Neural cell (in vitro differentiated cells): ENCODE measurements at regions not wholly inside any gene's neighbourhood (a gene's known extent, or its start where the extent isn't known, plus 50 kb on each side); places are given as distances from the start of the nearest gene placed in this dataset.

Source experiments
- CTCF ChIP-seq: fragments of 450-650 bp; IDR thresholded peaks from 2 replicates; pipeline ENCODE4 v1.5.1; 2014; ENCODE audit warnings: antibody characterized with exemption, mild to moderate bottlenecking, moderate library complexity; ENCODE audit not compliant: poor library complexity, severe bottlenecking
- EP300 ChIP-seq: fragments of 450-650 bp; conservative IDR thresholded peaks from 2 replicates; pipeline ENCODE4 v1.6.1; 2014; ENCODE audit warnings: antibody characterized with exemption, mild to moderate bottlenecking, moderate library complexity; ENCODE audit not compliant: poor library complexity, severe bottlenecking
- MXI1 ChIP-seq: fragments of 450-650 bp; conservative IDR thresholded peaks from 2 replicates; pipeline ENCODE4 v1.6.1; 2014; ENCODE audit warnings: antibody characterized with exemption, mild to moderate bottlenecking; ENCODE audit not compliant: poor library complexity, severe bottlenecking
- RAD21 ChIP-seq: fragments of 450-650 bp; conservative IDR thresholded peaks from 2 replicates; pipeline ENCODE4 v1.6.1; 2014; ENCODE audit warnings: antibody characterized with exemption, mild to moderate bottlenecking, moderate library complexity
- SMC3 ChIP-seq: fragments of 450-650 bp; conservative IDR thresholded peaks from 2 replicates; pipeline ENCODE4 v1.6.1; 2014; ENCODE audit warnings: antibody characterized with exemption, mild to moderate bottlenecking, moderate library complexity; ENCODE audit not compliant: poor library complexity

- TF ChIP-seq CTCF (no peak), EP300 (no peak), SMC3 (no peak), MXI1 (no peak), RAD21 (no peak)
Observed at GRCh38 chr10:25865267-25865666, 68.8 kb upstream of the MYO3A start.
